Neural cell (in vitro differentiated cells): ENCODE measurements at regions not wholly inside any gene's neighbourhood (a gene's known extent, or its start where the extent isn't known, plus 50 kb on each side); places are given as distances from the start of the nearest gene placed in this dataset.

ENCODE experiments used
- H2AFZ ChIP-seq: fragments of 200-600, 300-800 bp; sonication (generic), shearing (Covaris generic); 2 replicates; pipeline ENCODE4 v1.6.0; 2014; ENCODE audit warnings: low read depth, mild to moderate bottlenecking, antibody characterized with exemption, low read length, moderate library complexity
- H3F3A ChIP-seq: fragments of 200-600 bp; shearing (Covaris generic); 2 replicates; pipeline ENCODE4 v1.6.1; 2016; ENCODE audit warnings: mild to moderate bottlenecking, moderate library complexity, mixed read lengths, antibody characterized with exemption, low read length; ENCODE audit not compliant: insufficient read depth, poor library complexity, severe bottlenecking
- H3K27ac ChIP-seq: fragments of 200-600, 300-800 bp; sonication (generic), shearing (Covaris generic); 2 replicates; pipeline ENCODE4 v1.5.1; 2014; ENCODE audit warnings: mild to moderate bottlenecking, low read length, moderate library complexity
- H3K27me3 ChIP-seq: fragments of 300-800, 200-600 bp; sonication (generic), shearing (Covaris generic); 2 replicates; pipeline ENCODE4 v1.6.0; 2014; ENCODE audit warnings: mild to moderate bottlenecking, low read depth, low read length, moderate library complexity; ENCODE audit not compliant: insufficient read depth
- H3K36me3 ChIP-seq: fragments of 300-800, 200-600 bp; sonication (generic), shearing (Covaris generic); 2 replicates; pipeline ENCODE4 v1.5.1; 2014; ENCODE audit warnings: mild to moderate bottlenecking, antibody characterized with exemption, low read length, moderate library complexity; ENCODE audit not compliant: insufficient read depth
- H3K4me2 ChIP-seq: fragments of 300-800, 200-600 bp; sonication (generic), shearing (Covaris generic); 2 replicates; pipeline ENCODE4 v1.6.0; 2014; ENCODE audit warnings: mild to moderate bottlenecking, low read length
- H3K4me3 ChIP-seq: fragments of 300-800, 200-600 bp; sonication (generic), shearing (Covaris generic); 2 replicates; pipeline ENCODE4 v1.5.1; 2014; ENCODE audit warnings: mild to moderate bottlenecking, low read length, moderate library complexity
- H3K79me2 ChIP-seq: fragments of 200-600 bp; shearing (Covaris generic); replicated peaks from 2 replicates; pipeline ENCODE4 v1.6.0; 2014; ENCODE audit warnings: mild to moderate bottlenecking, low read length, moderate library complexity; ENCODE audit not compliant: insufficient read depth
- H3K9ac ChIP-seq: fragments of 300-800, 200-600 bp; sonication (generic), shearing (Covaris generic); 2 replicates; pipeline ENCODE4 v1.6.1; 2016; ENCODE audit warnings: mild to moderate bottlenecking, low read length, mixed read lengths
- H3K9me2 ChIP-seq: fragments of 200-600 bp; shearing (Covaris generic); 2 replicates; pipeline ENCODE4 v1.6.1; 2016; ENCODE audit warnings: mild to moderate bottlenecking, low read length, mixed read lengths; ENCODE audit not compliant: insufficient read depth
- H3K9me3 ChIP-seq: fragments of 200-600, 300-800 bp; sonication (generic), shearing (Covaris generic); 2 replicates; pipeline ENCODE4 v1.6.1; 2016; ENCODE audit warnings: mild to moderate bottlenecking, mixed run types, low read length, moderate library complexity, mixed read lengths
- H4K20me1 ChIP-seq: fragments of 200-600 bp; shearing (Covaris generic); 2 replicates; pipeline ENCODE4 v1.6.1; 2016; ENCODE audit warnings: mild to moderate bottlenecking, mixed run types; ENCODE audit not compliant: insufficient read depth
- EP300 ChIP-seq: fragments of 450-650 bp; conservative IDR thresholded peaks from 2 replicates; pipeline ENCODE4 v1.6.1; 2014; ENCODE audit warnings: antibody characterized with exemption, mild to moderate bottlenecking, moderate library complexity; ENCODE audit not compliant: poor library complexity, severe bottlenecking
- EZH2 ChIP-seq: fragments of 200-600, 300-800 bp; shearing (Covaris generic), sonication (generic); IDR thresholded peaks from 2 replicates; pipeline ENCODE4 v1.6.1; 2014; ENCODE audit warnings: antibody characterized with exemption, low read length, borderline replicate concordance, mild to moderate bottlenecking; ENCODE audit not compliant: insufficient read depth, poor library complexity, severe bottlenecking
- MXI1 ChIP-seq: fragments of 450-650 bp; conservative IDR thresholded peaks from 2 replicates; pipeline ENCODE4 v1.6.1; 2014; ENCODE audit warnings: antibody characterized with exemption, mild to moderate bottlenecking; ENCODE audit not compliant: poor library complexity, severe bottlenecking
- POLR2AphosphoS5 ChIP-seq: IDR thresholded peaks from 2 replicates; pipeline ENCODE4 v1.6.1; 2012
- RAD21 ChIP-seq: fragments of 450-650 bp; conservative IDR thresholded peaks from 2 replicates; pipeline ENCODE4 v1.6.1; 2014; ENCODE audit warnings: antibody characterized with exemption, mild to moderate bottlenecking, moderate library complexity
- SMC3 ChIP-seq: fragments of 450-650 bp; conservative IDR thresholded peaks from 2 replicates; pipeline ENCODE4 v1.6.1; 2014; ENCODE audit warnings: antibody characterized with exemption, mild to moderate bottlenecking, moderate library complexity; ENCODE audit not compliant: poor library complexity
- TAF1 ChIP-seq: IDR thresholded peaks from 2 replicates; pipeline ENCODE4 v1.6.1; 2012; ENCODE audit warnings: low read depth
- TF ChIP-seq, protein P1 (sequence below): IDR thresholded peaks from 2 replicates; pipeline ENCODE4 v1.6.1; 2012; ENCODE audit warnings: borderline replicate concordance
- TF ChIP-seq, protein P2 (sequence below): fragments of 450-650 bp; IDR thresholded peaks from 2 replicates; pipeline ENCODE4 v1.5.1; 2014; ENCODE audit warnings: antibody characterized with exemption, mild to moderate bottlenecking, moderate library complexity; ENCODE audit not compliant: poor library complexity, severe bottlenecking

DNA sequence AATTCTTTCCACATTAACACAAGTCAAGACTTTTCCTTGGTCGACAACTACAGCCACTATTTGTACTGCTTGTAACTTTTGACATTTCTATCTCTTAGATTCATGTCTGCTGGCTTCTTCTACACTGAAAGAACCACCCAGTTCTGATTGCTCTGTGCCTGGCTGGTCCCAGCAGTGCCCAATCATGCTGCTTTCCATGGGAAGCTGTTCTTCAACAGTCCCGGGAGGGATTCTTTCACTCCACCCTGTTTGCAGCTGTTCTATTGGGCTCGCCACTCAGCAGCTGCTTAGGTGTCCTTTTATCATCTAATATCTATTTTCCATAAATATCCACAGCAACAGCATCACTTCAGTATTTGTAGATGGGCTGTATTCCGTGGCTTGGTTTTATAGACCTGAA, 471.1 kb upstream of the SMIM21 start:
- H3K9me2 ChIP-seq: no peaks in the 10 kb centered on the region
- TF ChIP-seq, protein P1, sequence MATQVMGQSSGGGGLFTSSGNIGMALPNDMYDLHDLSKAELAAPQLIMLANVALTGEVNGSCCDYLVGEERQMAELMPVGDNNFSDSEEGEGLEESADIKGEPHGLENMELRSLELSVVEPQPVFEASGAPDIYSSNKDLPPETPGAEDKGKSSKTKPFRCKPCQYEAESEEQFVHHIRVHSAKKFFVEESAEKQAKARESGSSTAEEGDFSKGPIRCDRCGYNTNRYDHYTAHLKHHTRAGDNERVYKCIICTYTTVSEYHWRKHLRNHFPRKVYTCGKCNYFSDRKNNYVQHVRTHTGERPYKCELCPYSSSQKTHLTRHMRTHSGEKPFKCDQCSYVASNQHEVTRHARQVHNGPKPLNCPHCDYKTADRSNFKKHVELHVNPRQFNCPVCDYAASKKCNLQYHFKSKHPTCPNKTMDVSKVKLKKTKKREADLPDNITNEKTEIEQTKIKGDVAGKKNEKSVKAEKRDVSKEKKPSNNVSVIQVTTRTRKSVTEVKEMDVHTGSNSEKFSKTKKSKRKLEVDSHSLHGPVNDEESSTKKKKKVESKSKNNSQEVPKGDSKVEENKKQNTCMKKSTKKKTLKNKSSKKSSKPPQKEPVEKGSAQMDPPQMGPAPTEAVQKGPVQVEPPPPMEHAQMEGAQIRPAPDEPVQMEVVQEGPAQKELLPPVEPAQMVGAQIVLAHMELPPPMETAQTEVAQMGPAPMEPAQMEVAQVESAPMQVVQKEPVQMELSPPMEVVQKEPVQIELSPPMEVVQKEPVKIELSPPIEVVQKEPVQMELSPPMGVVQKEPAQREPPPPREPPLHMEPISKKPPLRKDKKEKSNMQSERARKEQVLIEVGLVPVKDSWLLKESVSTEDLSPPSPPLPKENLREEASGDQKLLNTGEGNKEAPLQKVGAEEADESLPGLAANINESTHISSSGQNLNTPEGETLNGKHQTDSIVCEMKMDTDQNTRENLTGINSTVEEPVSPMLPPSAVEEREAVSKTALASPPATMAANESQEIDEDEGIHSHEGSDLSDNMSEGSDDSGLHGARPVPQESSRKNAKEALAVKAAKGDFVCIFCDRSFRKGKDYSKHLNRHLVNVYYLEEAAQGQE: no peak
- TF ChIP-seq, protein P2, sequence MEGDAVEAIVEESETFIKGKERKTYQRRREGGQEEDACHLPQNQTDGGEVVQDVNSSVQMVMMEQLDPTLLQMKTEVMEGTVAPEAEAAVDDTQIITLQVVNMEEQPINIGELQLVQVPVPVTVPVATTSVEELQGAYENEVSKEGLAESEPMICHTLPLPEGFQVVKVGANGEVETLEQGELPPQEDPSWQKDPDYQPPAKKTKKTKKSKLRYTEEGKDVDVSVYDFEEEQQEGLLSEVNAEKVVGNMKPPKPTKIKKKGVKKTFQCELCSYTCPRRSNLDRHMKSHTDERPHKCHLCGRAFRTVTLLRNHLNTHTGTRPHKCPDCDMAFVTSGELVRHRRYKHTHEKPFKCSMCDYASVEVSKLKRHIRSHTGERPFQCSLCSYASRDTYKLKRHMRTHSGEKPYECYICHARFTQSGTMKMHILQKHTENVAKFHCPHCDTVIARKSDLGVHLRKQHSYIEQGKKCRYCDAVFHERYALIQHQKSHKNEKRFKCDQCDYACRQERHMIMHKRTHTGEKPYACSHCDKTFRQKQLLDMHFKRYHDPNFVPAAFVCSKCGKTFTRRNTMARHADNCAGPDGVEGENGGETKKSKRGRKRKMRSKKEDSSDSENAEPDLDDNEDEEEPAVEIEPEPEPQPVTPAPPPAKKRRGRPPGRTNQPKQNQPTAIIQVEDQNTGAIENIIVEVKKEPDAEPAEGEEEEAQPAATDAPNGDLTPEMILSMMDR: no peak
- TF ChIP-seq POLR2AphosphoS5 (no peak), EZH2 (no peak), EP300 (no peak), RAD21 (no peak), TAF1 (no peak), MXI1 (no peak), SMC3 (no peak)
- H3K9ac ChIP-seq: no peak overlapping the region
- H3K9me3 ChIP-seq: no peaks in the 10 kb centered on the region
- no peaks in the 10 kb centered on the region for H3F3A ChIP-seq
- no peaks in the 10 kb centered on the region for H3K27me3 ChIP-seq
- H3K4me2 ChIP-seq: no peak overlapping the region
- no peaks in the 10 kb centered on the region for H3K79me2 ChIP-seq
- H4K20me1 ChIP-seq: no peaks in the 10 kb centered on the region
- H2AFZ ChIP-seq: no peak overlapping the region
- H3K27ac ChIP-seq: no peak overlapping the region
- H3K4me3 ChIP-seq: no peak overlapping the region
- no peaks in the 10 kb centered on the region for H3K36me3 ChIP-seq

DNA sequence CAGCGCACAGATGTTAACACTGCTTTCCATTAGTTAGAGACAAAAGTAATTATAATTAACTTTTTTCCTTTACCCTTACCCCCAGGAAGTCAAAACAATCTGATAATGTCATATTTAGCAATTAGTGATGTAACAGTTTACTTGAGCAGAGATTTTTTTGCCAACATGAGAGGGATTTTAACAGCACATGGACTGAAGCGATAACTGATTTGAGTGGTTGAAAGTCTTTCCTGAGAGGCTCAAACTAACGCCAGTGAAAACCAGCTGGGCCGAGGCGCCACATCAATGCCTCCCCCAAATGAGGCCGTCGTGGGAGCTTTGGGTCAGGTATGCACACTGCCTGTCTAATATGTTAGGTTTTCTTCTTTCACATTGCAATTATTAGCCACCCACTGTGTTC, 469.9 kb upstream of the SMIM21 start:
- no peak overlapping the region for H2AFZ ChIP-seq
- H3K4me3 ChIP-seq: no peak overlapping the region
- no peak overlapping the region for H3K4me2 ChIP-seq
- H3K9ac ChIP-seq: no peak overlapping the region
- no peak overlapping the region for H3K27ac ChIP-seq
- no peaks in the 10 kb centered on the region for H3K36me3 ChIP-seq
- H3K9me3 ChIP-seq: no peaks in the 10 kb centered on the region
- H4K20me1 ChIP-seq: no peaks in the 10 kb centered on the region
- TF ChIP-seq, protein P1: no peak
- TF ChIP-seq POLR2AphosphoS5: no peak
- TF ChIP-seq RAD21: no peak
- TF ChIP-seq MXI1: no peak
- no peak for TF ChIP-seq SMC3
- no peak for TF ChIP-seq TAF1
- TF ChIP-seq, protein P2: no peak
- TF ChIP-seq EZH2: no peak
- TF ChIP-seq EP300: no peak
- no peaks in the 10 kb centered on the region for H3K79me2 ChIP-seq
- no peaks in the 10 kb centered on the region for H3K27me3 ChIP-seq
- H3F3A ChIP-seq: no peaks in the 10 kb centered on the region
- H3K9me2 ChIP-seq: no peaks in the 10 kb centered on the region
